ENCODE measurements at regions not wholly inside any gene's neighbourhood (a gene's known extent, or its start where the extent isn't known, plus 50 kb on each side); places are given as distances from the start of the nearest gene placed in this dataset.

DNA sequence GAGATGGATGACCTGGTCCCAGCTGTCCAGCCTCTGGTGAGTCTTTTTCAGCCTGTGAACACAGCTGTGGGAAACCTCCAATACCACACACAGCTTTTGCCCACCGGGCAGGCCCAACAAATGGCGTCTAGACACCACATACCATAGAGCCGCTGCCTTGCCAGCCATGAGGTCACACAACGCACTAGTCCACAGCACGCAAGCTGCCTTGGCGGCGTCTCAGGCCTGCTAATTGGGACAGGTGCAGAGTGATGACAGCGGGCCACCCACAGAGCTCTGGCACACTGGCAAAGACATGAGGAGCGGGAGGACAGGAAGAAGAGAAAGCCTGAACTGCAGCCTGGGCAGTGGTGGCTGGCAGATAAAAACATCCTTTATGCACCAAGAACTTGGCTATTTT lies 125.5 kb downstream of the ADAMTS1 start:
- peaks cover 2% of the 10 kb centered on the region for H3K27me3 Mint-ChIP-seq (ENCODE audit: unreplicated experiment)
- no peaks in the 10 kb centered on the region for H3K36me3 Mint-ChIP-seq (ENCODE audit: unreplicated experiment)
- no peak overlapping the region for H3K4me3 Mint-ChIP-seq (ENCODE audit: unreplicated experiment)
- TF ChIP-seq, protein P1, sequence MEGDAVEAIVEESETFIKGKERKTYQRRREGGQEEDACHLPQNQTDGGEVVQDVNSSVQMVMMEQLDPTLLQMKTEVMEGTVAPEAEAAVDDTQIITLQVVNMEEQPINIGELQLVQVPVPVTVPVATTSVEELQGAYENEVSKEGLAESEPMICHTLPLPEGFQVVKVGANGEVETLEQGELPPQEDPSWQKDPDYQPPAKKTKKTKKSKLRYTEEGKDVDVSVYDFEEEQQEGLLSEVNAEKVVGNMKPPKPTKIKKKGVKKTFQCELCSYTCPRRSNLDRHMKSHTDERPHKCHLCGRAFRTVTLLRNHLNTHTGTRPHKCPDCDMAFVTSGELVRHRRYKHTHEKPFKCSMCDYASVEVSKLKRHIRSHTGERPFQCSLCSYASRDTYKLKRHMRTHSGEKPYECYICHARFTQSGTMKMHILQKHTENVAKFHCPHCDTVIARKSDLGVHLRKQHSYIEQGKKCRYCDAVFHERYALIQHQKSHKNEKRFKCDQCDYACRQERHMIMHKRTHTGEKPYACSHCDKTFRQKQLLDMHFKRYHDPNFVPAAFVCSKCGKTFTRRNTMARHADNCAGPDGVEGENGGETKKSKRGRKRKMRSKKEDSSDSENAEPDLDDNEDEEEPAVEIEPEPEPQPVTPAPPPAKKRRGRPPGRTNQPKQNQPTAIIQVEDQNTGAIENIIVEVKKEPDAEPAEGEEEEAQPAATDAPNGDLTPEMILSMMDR (IDR thresholded peaks at IDR 0.05; ENCODE audit: partially characterized antibody, unreplicated experiment) = no peak
- no peak overlapping the region for H3K27ac Mint-ChIP-seq (ENCODE audit: unreplicated experiment)
- H3K4me1 Mint-ChIP-seq (ENCODE audit: low read depth, unreplicated experiment) = peaks cover 16% of the 10 kb centered on the region
- H3K9me3 Mint-ChIP-seq (ENCODE audit: unreplicated experiment) = peaks cover 7% of the 10 kb centered on the region
- no peak for DNase-seq

DNA sequence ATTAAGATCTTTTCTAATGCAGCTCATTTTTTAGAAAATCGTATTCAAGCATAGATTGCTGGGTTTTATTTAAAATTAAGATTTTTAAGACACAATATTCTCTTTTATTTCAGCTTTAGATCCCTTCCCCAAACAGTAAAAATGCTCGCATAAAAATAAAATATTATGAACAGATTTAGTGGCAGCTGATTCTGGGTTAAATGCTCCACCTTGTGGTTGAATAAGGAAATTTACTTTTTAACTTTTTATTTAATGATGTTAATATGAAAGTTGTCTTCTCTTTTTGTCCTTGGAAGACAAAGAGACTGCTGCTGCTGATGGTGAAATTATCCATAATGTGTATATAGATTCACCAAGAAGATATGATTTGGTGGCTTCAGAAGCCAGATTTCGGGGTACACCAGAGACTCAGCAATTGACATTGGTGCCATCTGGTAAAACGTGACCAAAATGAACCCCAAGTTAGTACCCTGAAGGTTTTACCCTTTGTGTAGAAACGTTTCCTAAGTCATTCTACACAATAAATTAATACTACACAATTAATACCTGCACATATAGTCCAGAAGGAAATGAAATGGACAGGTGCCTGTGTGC lies 128.0 kb downstream of the ADAMTS1 start:
- H3K4me1 Mint-ChIP-seq (ENCODE audit: low read depth, unreplicated experiment) = peaks cover 16% of the 10 kb centered on the region
- no peak for DNase-seq
- peak overlapping the region; percentile 14 for H3K27ac Mint-ChIP-seq (ENCODE audit: unreplicated experiment)
- peaks cover 7% of the 10 kb centered on the region for H3K9me3 Mint-ChIP-seq (ENCODE audit: unreplicated experiment)
- TF ChIP-seq, protein P1 (IDR thresholded peaks at IDR 0.05; ENCODE audit: partially characterized antibody, unreplicated experiment) = peak; percentile 92
- no peak overlapping the region for H3K4me3 Mint-ChIP-seq (ENCODE audit: unreplicated experiment)
- H3K27me3 Mint-ChIP-seq (ENCODE audit: unreplicated experiment) = peaks cover 2% of the 10 kb centered on the region
- H3K36me3 Mint-ChIP-seq (ENCODE audit: unreplicated experiment) = no peaks in the 10 kb centered on the region

DNA sequence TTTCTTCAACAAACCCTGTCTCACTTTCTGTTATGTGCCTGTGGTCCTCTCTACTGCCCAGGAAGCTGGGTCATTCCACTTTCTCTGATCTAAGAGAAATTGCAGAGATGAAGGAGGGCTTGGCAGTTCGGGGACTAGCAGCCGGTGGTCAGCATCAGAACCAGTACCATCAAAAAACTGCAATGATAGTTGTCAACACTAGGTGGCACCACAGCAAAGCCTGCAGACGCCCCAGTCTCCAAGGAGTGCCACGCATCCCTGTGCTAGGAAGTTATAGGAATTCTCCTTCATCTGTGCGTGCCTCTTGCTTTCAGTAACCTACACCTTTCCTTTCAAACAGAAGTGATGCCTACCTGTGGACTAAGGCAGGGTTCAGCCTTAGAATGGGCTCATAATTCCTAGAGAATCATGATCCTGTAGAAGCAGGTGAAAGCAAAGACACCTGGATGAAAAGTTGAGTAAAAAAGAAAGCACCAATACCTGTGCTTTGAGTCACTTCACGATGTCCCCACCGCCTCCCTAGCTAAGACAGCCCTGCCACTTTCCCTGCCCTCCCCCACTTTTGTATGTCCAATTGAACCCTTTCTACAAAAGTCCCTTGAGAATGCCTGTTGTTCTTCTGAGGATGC lies 129.2 kb downstream of the ADAMTS1 start:
- TF ChIP-seq, protein P1 (IDR thresholded peaks at IDR 0.05; ENCODE audit: partially characterized antibody, unreplicated experiment) = peak; percentile 89
- H3K9me3 Mint-ChIP-seq (ENCODE audit: unreplicated experiment) = peaks cover 7% of the 10 kb centered on the region
- peak overlapping the region; percentile 32 for H3K4me3 Mint-ChIP-seq (ENCODE audit: unreplicated experiment)
- peak; percentile 50 for DNase-seq
- peaks cover 2% of the 10 kb centered on the region for H3K36me3 Mint-ChIP-seq (ENCODE audit: unreplicated experiment)
- H3K4me1 Mint-ChIP-seq (ENCODE audit: low read depth, unreplicated experiment) = peaks cover 16% of the 10 kb centered on the region
- peak overlapping the region; percentile 20 for H3K27ac Mint-ChIP-seq (ENCODE audit: unreplicated experiment)
- peaks cover 2% of the 10 kb centered on the region for H3K27me3 Mint-ChIP-seq (ENCODE audit: unreplicated experiment)

DNA sequence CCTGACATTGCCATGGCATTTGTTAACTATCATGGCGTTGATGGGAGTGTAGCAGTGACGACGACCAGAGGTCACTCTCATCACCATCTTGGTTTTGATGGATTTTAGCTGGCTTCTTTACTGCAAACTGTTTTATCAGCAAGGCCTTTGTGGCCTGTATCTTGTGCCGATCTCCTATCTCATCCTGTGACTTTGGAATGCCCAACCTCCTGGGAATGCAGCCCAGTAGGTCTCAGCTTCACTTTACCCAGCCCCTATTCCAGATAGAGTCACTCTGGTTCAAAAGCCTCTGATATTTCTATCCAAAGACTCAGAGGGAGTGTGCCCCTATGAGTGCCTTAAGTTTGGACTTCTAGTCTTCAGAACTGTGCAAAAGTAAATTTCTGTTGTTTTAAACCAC lies 130.1 kb downstream of the ADAMTS1 start:
- no peak overlapping the region for H3K4me3 Mint-ChIP-seq (ENCODE audit: unreplicated experiment)
- peaks cover 7% of the 10 kb centered on the region for H3K9me3 Mint-ChIP-seq (ENCODE audit: unreplicated experiment)
- H3K36me3 Mint-ChIP-seq (ENCODE audit: unreplicated experiment) = peaks cover 4% of the 10 kb centered on the region
- DNase-seq = no peak
- H3K4me1 Mint-ChIP-seq (ENCODE audit: low read depth, unreplicated experiment) = peaks cover 20% of the 10 kb centered on the region
- no peak overlapping the region for H3K27ac Mint-ChIP-seq (ENCODE audit: unreplicated experiment)
- TF ChIP-seq, protein P1 (IDR thresholded peaks at IDR 0.05; ENCODE audit: partially characterized antibody, unreplicated experiment) = no peak
- peaks cover 2% of the 10 kb centered on the region for H3K27me3 Mint-ChIP-seq (ENCODE audit: unreplicated experiment)

DNA sequence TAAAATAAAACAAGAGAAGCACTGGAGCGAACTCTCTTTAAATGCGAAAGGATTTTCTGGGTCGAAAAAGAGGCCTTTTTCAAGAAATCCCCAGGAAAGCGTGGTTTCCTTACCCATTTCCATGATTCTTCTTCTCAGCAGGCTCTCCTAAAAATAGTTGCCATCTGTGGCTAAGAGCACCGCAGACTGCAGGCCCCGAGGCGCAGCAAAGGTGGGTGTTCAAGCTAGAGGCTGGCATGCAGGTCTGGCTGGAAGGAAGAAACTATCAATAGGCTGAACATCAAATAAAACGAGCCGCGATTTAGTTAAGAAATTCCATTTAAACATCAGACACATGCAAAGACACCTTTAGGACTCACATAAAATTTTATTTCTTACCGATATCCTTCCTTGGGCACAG lies 135.1 kb downstream of the ADAMTS1 start:
- TF ChIP-seq, protein P1 (IDR thresholded peaks at IDR 0.05; ENCODE audit: partially characterized antibody, unreplicated experiment) = no peak
- Mint-ChIP-seq H3K4me1 (ENCODE audit: low read depth, unreplicated experiment) (peaks cover 9% of the 10 kb centered on the region), H3K27ac (ENCODE audit: unreplicated experiment) (no peak overlapping the region), H3K9me3 (ENCODE audit: unreplicated experiment) (no peaks in the 10 kb centered on the region), H3K27me3 (ENCODE audit: unreplicated experiment) (no peaks in the 10 kb centered on the region), H3K4me3 (ENCODE audit: unreplicated experiment) (no peak overlapping the region), H3K36me3 (ENCODE audit: unreplicated experiment) (peaks cover 11% of the 10 kb centered on the region)
- no peak for DNase-seq
